Kidney epithelial cell (primary cell): ENCODE measurements at regions not wholly inside any gene's neighbourhood (a gene's known extent, or its start where the extent isn't known, plus 50 kb on each side); places are given as distances from the start of the nearest gene placed in this dataset.

Experiments used
- DNase-seq: peaks from one replicate; pipeline ENCODE4 v3.0.0-alpha.2; 2010; ENCODE audit warnings: low read depth
- H3K27me3 ChIP-seq: 2 replicates; pipeline ENCODE4 v1.6.0; 2011; ENCODE audit warnings: low read length; ENCODE audit not compliant: control insufficient read depth, insufficient read depth
- H3K36me3 ChIP-seq: 2 replicates; pipeline ENCODE4 v1.5.1; 2011; ENCODE audit warnings: low read length; ENCODE audit not compliant: control insufficient read depth, insufficient read depth
- H3K4me3 ChIP-seq: 2 replicates; pipeline ENCODE4 v1.5.1; 2011; ENCODE audit warnings: low read depth, mild to moderate bottlenecking, control low read depth, low read length
- TF ChIP-seq, protein P1 (sequence below): IDR thresholded peaks from 2 replicates; pipeline ENCODE4 v1.5.1; 2011; ENCODE audit warnings: mild to moderate bottlenecking, moderate library complexity, low read length, control low read depth, inconsistent platforms; ENCODE audit not compliant: insufficient read depth, poor library complexity, severe bottlenecking

DNA sequence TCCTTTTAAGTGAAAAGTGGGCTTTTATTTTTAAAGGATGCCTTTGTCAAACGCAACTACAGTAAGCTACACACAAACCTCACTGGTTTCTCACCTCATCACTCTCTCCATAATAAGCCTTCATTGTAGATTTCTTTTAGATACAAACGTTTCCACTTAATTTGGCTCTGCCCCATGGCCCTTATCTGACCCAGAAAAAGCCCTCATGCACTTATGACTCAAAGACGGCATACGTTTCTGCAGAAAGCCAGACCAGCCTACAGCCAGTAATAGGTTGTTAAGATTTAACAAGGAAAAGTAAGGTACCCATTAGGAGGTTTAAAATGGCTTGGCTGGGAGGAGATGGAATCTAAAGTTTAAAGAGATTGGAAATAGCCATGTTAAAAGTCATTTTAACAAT, 914.6 kb upstream of the INTU start:
- Histone ChIP-seq H3K27me3 (no peaks in the 10 kb centered on the region), H3K36me3 (no peaks in the 10 kb centered on the region), H3K4me3 (no peak overlapping the region)
- no peak for DNase-seq
- TF ChIP-seq, protein P1, sequence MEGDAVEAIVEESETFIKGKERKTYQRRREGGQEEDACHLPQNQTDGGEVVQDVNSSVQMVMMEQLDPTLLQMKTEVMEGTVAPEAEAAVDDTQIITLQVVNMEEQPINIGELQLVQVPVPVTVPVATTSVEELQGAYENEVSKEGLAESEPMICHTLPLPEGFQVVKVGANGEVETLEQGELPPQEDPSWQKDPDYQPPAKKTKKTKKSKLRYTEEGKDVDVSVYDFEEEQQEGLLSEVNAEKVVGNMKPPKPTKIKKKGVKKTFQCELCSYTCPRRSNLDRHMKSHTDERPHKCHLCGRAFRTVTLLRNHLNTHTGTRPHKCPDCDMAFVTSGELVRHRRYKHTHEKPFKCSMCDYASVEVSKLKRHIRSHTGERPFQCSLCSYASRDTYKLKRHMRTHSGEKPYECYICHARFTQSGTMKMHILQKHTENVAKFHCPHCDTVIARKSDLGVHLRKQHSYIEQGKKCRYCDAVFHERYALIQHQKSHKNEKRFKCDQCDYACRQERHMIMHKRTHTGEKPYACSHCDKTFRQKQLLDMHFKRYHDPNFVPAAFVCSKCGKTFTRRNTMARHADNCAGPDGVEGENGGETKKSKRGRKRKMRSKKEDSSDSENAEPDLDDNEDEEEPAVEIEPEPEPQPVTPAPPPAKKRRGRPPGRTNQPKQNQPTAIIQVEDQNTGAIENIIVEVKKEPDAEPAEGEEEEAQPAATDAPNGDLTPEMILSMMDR: no peak

DNA sequence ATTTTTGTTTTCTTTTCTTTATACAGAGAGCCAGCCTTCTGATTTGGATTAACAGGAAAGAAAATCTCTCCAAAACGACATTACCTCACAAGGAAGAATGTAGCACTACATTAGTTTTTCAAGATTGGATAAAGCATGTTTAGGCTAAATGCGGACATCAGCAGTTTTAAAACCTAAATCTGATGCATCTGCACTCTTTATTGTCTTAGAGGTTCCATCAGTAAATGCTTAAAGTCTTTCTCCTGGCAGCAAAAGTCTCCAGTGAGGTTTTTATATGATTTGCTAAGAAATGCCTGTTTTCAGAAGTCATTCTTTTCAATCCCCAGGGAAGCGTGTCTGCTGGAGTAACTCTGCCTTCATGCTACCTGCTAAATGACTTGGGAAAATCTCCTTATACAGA, 912.9 kb upstream of the INTU start:
- TF ChIP-seq, protein P1: no peak
- Histone ChIP-seq H3K27me3 (no peaks in the 10 kb centered on the region), H3K4me3 (no peak overlapping the region), H3K36me3 (no peaks in the 10 kb centered on the region)
- DNase-seq: no peak

- DNase-seq: no peak
- Histone ChIP-seq H3K4me3 (no peak overlapping the region), H3K27me3 (no peaks in the 10 kb centered on the region), H3K36me3 (no peaks in the 10 kb centered on the region)
- TF ChIP-seq, protein P1: no peak
These were observed 906.9 kb upstream of the INTU start for GRCh38 chr4:126725906-126726305.

DNA sequence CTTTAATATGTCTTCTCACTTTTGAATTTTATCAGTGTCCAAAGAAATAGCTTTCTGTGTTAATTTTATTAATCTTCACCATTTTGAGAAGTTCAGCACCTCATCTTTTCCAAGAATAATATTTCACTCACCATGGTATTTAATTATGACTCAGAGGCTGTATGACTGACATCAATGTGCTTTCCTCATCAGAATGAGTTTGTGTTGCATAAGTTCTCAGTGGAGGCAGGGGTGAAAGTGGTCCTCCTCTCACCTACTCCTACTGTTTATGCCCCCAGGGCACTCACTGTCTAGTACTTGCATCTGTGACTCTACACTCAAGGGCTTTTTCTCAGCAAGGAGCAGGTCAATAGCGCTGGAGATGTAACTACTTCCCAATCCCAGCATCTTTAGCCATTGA, 905.3 kb upstream of the INTU start:
- Histone ChIP-seq H3K4me3 (no peak overlapping the region), H3K36me3 (no peaks in the 10 kb centered on the region), H3K27me3 (no peaks in the 10 kb centered on the region)
- TF ChIP-seq, protein P1: no peak
- no peak for DNase-seq

DNA sequence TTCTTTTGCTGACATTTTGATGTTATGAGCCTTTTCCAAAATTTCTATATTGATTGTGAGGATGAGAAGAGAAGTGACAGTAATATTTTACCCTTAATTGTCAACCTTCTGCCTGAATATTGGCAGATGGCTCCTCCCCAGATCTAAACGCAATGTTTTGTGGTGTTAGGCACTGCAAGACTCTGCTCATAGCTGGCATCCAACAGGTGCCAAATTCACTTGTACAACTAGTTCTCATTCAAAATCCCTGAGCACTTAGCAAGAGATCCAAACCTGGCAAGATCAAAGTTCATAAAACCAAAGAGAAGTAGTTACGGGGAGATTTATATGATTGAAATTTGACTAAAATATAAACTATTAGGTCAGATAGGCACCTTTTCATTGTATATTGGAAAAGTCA, 901.7 kb upstream of the INTU start:
- no peaks in the 10 kb centered on the region for H3K36me3 ChIP-seq
- H3K4me3 ChIP-seq: no peak overlapping the region
- DNase-seq: no peak
- H3K27me3 ChIP-seq: no peaks in the 10 kb centered on the region
- TF ChIP-seq, protein P1: no peak

DNA sequence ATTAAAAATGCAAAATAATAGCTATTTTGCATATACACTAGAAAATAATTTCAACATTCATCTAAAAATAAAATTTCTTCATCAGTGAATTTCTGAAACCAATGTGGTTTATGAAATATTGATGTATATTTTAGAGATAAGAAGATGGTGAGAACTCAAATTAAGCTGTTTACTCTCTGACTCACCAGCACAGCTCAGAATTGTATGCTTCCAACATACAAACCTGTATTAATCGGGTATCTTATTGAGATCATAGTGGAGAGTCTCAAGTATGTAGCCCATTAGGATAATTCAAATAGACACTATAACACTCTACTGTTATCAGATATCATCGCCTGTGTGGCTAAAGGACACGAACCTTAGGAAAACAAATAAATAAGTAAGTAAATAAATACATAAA, 899.5 kb upstream of the INTU start:
- no peaks in the 10 kb centered on the region for H3K36me3 ChIP-seq
- H3K4me3 ChIP-seq: no peak overlapping the region
- TF ChIP-seq, protein P1: no peak
- no peaks in the 10 kb centered on the region for H3K27me3 ChIP-seq
- DNase-seq: no peak
